Endodermal cell (in vitro differentiated cells): ENCODE measurements at regions not wholly inside any gene's neighbourhood (a gene's known extent, or its start where the extent isn't known, plus 50 kb on each side); places are given as distances from the start of the nearest gene placed in this dataset.

ENCODE experiments used
- DNase-seq: peaks from one replicate; pipeline ENCODE4 v3.0.0-alpha.2; 2017
- H3K27ac ChIP-seq: 2 replicates; pipeline ENCODE4 v1.5.1; 2013; ENCODE audit warnings: mild to moderate bottlenecking, low read depth, low read length, moderate library complexity
- H3K27me3 ChIP-seq: 2 replicates; pipeline ENCODE4 v1.6.1; 2013; ENCODE audit warnings: mild to moderate bottlenecking, low read length, moderate library complexity; ENCODE audit not compliant: insufficient read depth, control insufficient read depth, poor library complexity, severe bottlenecking
- H3K36me3 ChIP-seq: 2 replicates; pipeline ENCODE4 v1.7.0; 2013; ENCODE audit warnings: mild to moderate bottlenecking, low read length, moderate library complexity; ENCODE audit not compliant: control insufficient read depth, insufficient read depth
- H3K4me1 ChIP-seq: one replicate; pipeline ENCODE4 v1.7.0; 2013; ENCODE audit warnings: low read length; ENCODE audit not compliant: control insufficient read depth, insufficient read depth
- H3K4me3 ChIP-seq: 2 replicates; pipeline ENCODE4 v1.5.1; 2013; ENCODE audit warnings: mild to moderate bottlenecking, low read length, moderate library complexity
- H3K9ac ChIP-seq: 2 replicates; pipeline ENCODE4 v1.6.1; 2013; ENCODE audit warnings: mild to moderate bottlenecking, low read length, moderate library complexity; ENCODE audit not compliant: poor library complexity, severe bottlenecking; ENCODE audit errors: extremely low read depth
- H3K9me3 ChIP-seq: 2 replicates; pipeline ENCODE4 v1.6.1; 2013; ENCODE audit warnings: mild to moderate bottlenecking, low read length, moderate library complexity; ENCODE audit not compliant: control insufficient read depth
- H3K27ac Mint-ChIP-seq: 2 replicates; pipeline ENCODE4 v1.8.0; 2020; ENCODE audit warnings: mixed read lengths
- H3K27me3 Mint-ChIP-seq: 2 replicates; pipeline ENCODE4 v1.8.0; 2021; ENCODE audit warnings: mild to moderate bottlenecking, mixed read lengths; ENCODE audit not compliant: insufficient read depth
- H3K36me3 Mint-ChIP-seq: 2 replicates; pipeline ENCODE4 v1.8.0; 2020; ENCODE audit warnings: low read depth, mixed read lengths
- H3K4me1 Mint-ChIP-seq: 2 replicates; pipeline ENCODE4 v1.8.0; 2020; ENCODE audit warnings: mixed read lengths
- H3K4me3 Mint-ChIP-seq: 2 replicates; pipeline ENCODE4 v1.8.0; 2020; ENCODE audit warnings: mild to moderate bottlenecking, moderate library complexity, mixed read lengths
- H3K9me3 Mint-ChIP-seq: 2 replicates; pipeline ENCODE4 v1.8.0; 2020; ENCODE audit warnings: mild to moderate bottlenecking, mixed read lengths
- CTCF ChIP-seq: fragments of 200-600 bp; sonication (generic); conservative IDR thresholded peaks from 2 replicates; pipeline ENCODE4 v1.5.0; 2021; ENCODE audit warnings: antibody characterized with exemption, mild to moderate bottlenecking
- WGBS, 2 experiments: methylation state at CpG; one replicate each; pipeline versions ENCODE4 v1.1.5 to v1.1.7; 2013; ENCODE audit warnings: missing lambda C conversion rate in 2 of 2, mixed read lengths in 1 of 2; ENCODE audit not compliant: insufficient coverage in 1 of 2, insufficient read length in 1 of 2; 5-methylcytosine and 5-hydroxymethylcytosine counted together

DNA sequence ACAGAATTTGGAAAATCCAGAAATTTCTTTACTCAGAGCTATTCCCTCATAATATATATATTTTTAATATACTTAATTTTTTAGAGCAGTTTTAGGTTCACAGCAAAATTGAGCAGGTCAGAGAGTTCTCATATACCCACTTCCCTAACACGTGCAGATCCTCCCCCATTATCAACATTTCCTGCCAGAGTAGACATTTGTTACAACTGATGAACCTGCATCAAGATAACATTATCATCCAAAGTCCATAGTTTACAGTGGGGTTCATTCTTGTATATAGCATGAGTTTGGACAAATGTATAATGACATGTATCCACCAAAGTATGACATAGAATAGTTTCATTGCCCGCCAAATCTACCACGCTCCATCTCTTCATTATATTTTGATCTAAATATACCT, 170.0 kb downstream of the PTEN start:
- H3K4me1 Mint-ChIP-seq: no peaks in the 10 kb centered on the region
- no peaks in the 10 kb centered on the region for H3K27me3 Mint-ChIP-seq
- no peak overlapping the region for H3K27ac Mint-ChIP-seq
- Histone ChIP-seq H3K4me1 (no peaks in the 10 kb centered on the region), H3K9ac (no peak overlapping the region), H3K27ac (no peak overlapping the region), H3K9me3 (no peaks in the 10 kb centered on the region), H3K36me3 (no peaks in the 10 kb centered on the region), H3K4me3 (no peak overlapping the region), H3K27me3 (no peaks in the 10 kb centered on the region)
- no peaks in the 10 kb centered on the region for H3K36me3 Mint-ChIP-seq
- 90 to 100% methylated on average over 2 to 3 of the region's 3 CpGs for WGBS, 2 experiments
- no peak for TF ChIP-seq CTCF
- no peaks in the 10 kb centered on the region for H3K9me3 Mint-ChIP-seq
- DNase-seq: no peak
- no peak overlapping the region for H3K4me3 Mint-ChIP-seq

GRCh38 chr10:88033793-88034192, 170.4 kb downstream of the PTEN start:
- Histone ChIP-seq H3K9ac (no peak overlapping the region), H3K27ac (no peak overlapping the region), H3K4me1 (no peaks in the 10 kb centered on the region), H3K27me3 (no peaks in the 10 kb centered on the region), H3K9me3 (no peaks in the 10 kb centered on the region), H3K36me3 (no peaks in the 10 kb centered on the region), H3K4me3 (no peak overlapping the region)
- peak; percentile 67 for DNase-seq
- H3K9me3 Mint-ChIP-seq: no peaks in the 10 kb centered on the region
- H3K4me3 Mint-ChIP-seq: no peak overlapping the region
- no peak for TF ChIP-seq CTCF
- no peak overlapping the region for H3K27ac Mint-ChIP-seq
- 63 to 67% methylated on average over 4 of the region's 4 CpGs for WGBS, 2 experiments
- no peaks in the 10 kb centered on the region for H3K36me3 Mint-ChIP-seq
- no peaks in the 10 kb centered on the region for H3K4me1 Mint-ChIP-seq
- no peaks in the 10 kb centered on the region for H3K27me3 Mint-ChIP-seq

GRCh38 chr10:88036126-88036525, 172.7 kb downstream of the PTEN start:
- no peaks in the 10 kb centered on the region for H3K27me3 Mint-ChIP-seq
- Histone ChIP-seq H3K27ac (no peak overlapping the region), H3K4me1 (no peaks in the 10 kb centered on the region), H3K27me3 (no peaks in the 10 kb centered on the region), H3K36me3 (no peaks in the 10 kb centered on the region), H3K9me3 (no peaks in the 10 kb centered on the region), H3K4me3 (no peak overlapping the region), H3K9ac (no peak overlapping the region)
- TF ChIP-seq CTCF: no peak
- H3K36me3 Mint-ChIP-seq: no peaks in the 10 kb centered on the region
- DNase-seq: no peak
- 93 to 98% methylated on average over 4 of the region's 4 CpGs for WGBS, 2 experiments
- H3K4me3 Mint-ChIP-seq: no peak overlapping the region
- H3K9me3 Mint-ChIP-seq: no peaks in the 10 kb centered on the region
- no peaks in the 10 kb centered on the region for H3K4me1 Mint-ChIP-seq
- no peak overlapping the region for H3K27ac Mint-ChIP-seq
